Mesodermal cell (in vitro differentiated cells): ENCODE measurements at regions not wholly inside any gene's neighbourhood (a gene's known extent, or its start where the extent isn't known, plus 50 kb on each side); places are given as distances from the start of the nearest gene placed in this dataset.
A peak's percentile ranks its signal among the peaks of the same experiment; 100 is the strongest.
"Not testable (repeated sequence)": the region's sequence is repeated elsewhere in the genome, so short reads cannot be mapped to it uniquely, and the experiment has no call there.

ENCODE experiments used
- H3K27ac ChIP-seq: 2 replicates; pipeline ENCODE4 v1.7.0; 2013; ENCODE audit warnings: mild to moderate bottlenecking, low read depth, low read length, moderate library complexity; ENCODE audit not compliant: severe bottlenecking
- H3K36me3 ChIP-seq: 2 replicates; pipeline ENCODE4 v1.7.1; 2013; ENCODE audit warnings: mild to moderate bottlenecking, low read length, moderate library complexity; ENCODE audit not compliant: control insufficient read depth, insufficient read depth
- H3K4me1 ChIP-seq: one replicate; pipeline ENCODE4 v1.7.1; 2013; ENCODE audit warnings: mild to moderate bottlenecking, low read length; ENCODE audit not compliant: insufficient read depth, control insufficient read depth, poor library complexity, severe bottlenecking
- H3K4me3 ChIP-seq: 2 replicates; pipeline ENCODE4 v1.7.0; 2013; ENCODE audit warnings: low read length, control low read depth, mild to moderate bottlenecking; ENCODE audit not compliant: insufficient read depth, poor library complexity, severe bottlenecking; ENCODE audit errors: extremely low read depth
- H3K9me3 ChIP-seq: 2 replicates; pipeline ENCODE4 v1.7.1; 2013; ENCODE audit warnings: mild to moderate bottlenecking, low read length, moderate library complexity; ENCODE audit not compliant: control insufficient read depth
- WGBS, 2 experiments: methylation state at CpG; one replicate each; pipeline ENCODE4 v1.1.5; 2013; ENCODE audit warnings: missing lambda C conversion rate in 2 of 2; ENCODE audit not compliant: insufficient coverage in 2 of 2; 5-methylcytosine and 5-hydroxymethylcytosine counted together

DNA sequence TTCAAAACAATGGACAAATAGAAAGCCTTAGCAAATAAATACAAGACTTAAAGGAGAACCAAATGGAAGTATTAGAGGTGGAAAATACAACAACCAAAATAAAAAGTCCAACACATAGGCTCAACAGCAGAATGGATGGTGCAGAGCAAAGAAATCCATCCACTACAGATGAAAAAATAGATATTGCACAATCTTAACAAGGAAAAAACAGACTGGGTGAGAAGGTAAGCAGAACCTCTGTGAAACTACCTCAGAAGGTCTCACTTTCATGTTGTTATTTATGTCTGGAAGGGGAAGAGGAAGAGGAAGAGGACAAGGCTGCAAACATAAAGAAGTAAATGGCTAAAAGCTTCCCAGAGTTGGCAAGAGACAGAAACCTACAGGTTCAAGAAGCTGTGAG is 158.7 kb upstream of the NBPF11 start:
- H3K36me3 ChIP-seq = no peaks in the 10 kb centered on the region
- H3K4me1 ChIP-seq = no peaks in the 10 kb centered on the region
- H3K4me3 ChIP-seq = no peak overlapping the region
- H3K27ac ChIP-seq = no peak overlapping the region
- H3K9me3 ChIP-seq = peaks cover 3% of the 10 kb centered on the region

- WGBS, 2 experiments = 2 to 3% methylated on average over 36 to 37 of the region's 37 CpGs
- H3K4me1 ChIP-seq = no peaks in the 10 kb centered on the region
- no peaks in the 10 kb centered on the region for H3K36me3 ChIP-seq
- no peak overlapping the region for H3K27ac ChIP-seq
- H3K4me3 ChIP-seq = peak overlapping the region; percentile 36
- peaks cover 3% of the 10 kb centered on the region for H3K9me3 ChIP-seq
Observed at GRCh38 chr1:148309940-148310500, 157.9 kb upstream of the NBPF11 start.

GRCh38 chr1:148308832-148309458 is 156.9 kb upstream of the NBPF11 start:
- Histone ChIP-seq H3K4me3 (peak overlapping the region; percentile 36), H3K36me3 (no peaks in the 10 kb centered on the region), H3K9me3 (peaks cover 2% of the 10 kb centered on the region), H3K4me1 (peaks cover 4% of the 10 kb centered on the region), H3K27ac (no peak overlapping the region)
- 6 to 8% methylated on average over 9 of the region's 14 CpGs for WGBS, 2 experiments

GRCh38 chr1:148307583-148308185 is 155.6 kb upstream of the NBPF11 start:
- H3K4me1 ChIP-seq = peaks cover 4% of the 10 kb centered on the region
- H3K9me3 ChIP-seq = no peaks in the 10 kb centered on the region
- no peaks in the 10 kb centered on the region for H3K36me3 ChIP-seq
- H3K27ac ChIP-seq = no peak overlapping the region
- H3K4me3 ChIP-seq = no peak overlapping the region
- 86 to 94% methylated on average over 10 to 12 of the region's 12 CpGs for WGBS, 2 experiments

DNA sequence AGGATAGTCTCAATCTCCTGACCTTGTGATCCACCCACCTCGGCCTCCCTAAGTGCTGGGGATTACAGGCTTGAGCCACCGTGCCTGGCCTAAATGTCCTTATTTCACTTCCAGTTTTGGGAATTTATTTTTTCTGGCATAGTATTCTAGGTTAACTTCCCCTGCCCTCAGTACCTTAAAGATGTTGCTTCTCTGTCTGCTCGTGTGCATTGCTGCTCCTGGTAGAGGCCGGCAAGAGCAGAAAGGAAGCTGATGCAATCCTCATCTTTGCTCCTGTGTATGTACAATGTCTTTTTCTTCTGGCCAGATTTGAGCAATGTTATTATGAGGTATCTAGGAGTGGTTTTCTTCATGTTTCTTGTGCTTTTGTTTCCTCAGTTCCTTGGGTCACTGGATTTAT is 152.9 kb upstream of the NBPF11 start:
- WGBS, 2 experiments = 100% methylated on average over 1 of the region's 4 CpGs
- not testable (repeated sequence) for H3K4me1 ChIP-seq, H3K36me3 ChIP-seq, H3K27ac ChIP-seq, H3K9me3 ChIP-seq, H3K4me3 ChIP-seq

GRCh38 chr1:148302586-148303364 is 150.7 kb upstream of the NBPF11 start:
- not testable (repeated sequence) for H3K9me3 ChIP-seq, H3K4me1 ChIP-seq, H3K36me3 ChIP-seq, H3K27ac ChIP-seq
- peak overlapping the region; percentile 41 for H3K4me3 ChIP-seq
- no CpG with 5 or more reads among the region's 52 CpGs for WGBS, 2 experiments

DNA sequence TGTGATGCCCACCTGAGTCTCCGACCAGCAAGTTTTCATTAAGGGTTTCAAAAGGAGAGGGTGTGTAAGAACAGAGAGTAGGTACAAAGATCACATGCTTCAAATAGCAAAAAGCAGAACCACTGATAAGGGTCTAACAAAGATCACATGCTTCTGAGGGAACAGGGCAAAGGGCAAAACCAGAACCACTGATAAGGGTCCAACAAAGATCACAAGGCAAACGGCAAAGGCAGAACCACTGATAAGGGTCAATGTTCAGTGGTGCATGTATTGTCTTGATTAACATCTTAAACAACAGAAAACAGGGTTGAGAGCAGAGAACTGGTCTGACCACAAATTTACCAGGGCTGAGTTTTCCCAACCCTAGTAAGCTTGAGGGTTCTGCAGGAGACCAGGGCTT is 145.8 kb upstream of the NBPF11 start:
- WGBS, 2 experiments = 100% methylated on average over 1 of the region's 2 CpGs
- H3K36me3 ChIP-seq, H3K4me1 ChIP-seq, H3K4me3 ChIP-seq, H3K27ac ChIP-seq: not testable (repeated sequence)
- H3K9me3 ChIP-seq = peaks cover 10% of the 10 kb centered on the region

GRCh38 chr1:148296511-148296910 is 144.4 kb upstream of the NBPF11 start:
- Histone ChIP-seq H3K27ac (no peak overlapping the region), H3K9me3 (peaks cover 10% of the 10 kb centered on the region)
- 92% methylated on average over 2 of the region's 3 CpGs; no CpG with 5 or more reads in 1 of the 2 experiments for WGBS, 2 experiments

GRCh38 chr1:148294116-148294807 is 142.2 kb upstream of the NBPF11 start:
- Histone ChIP-seq H3K27ac (no peak overlapping the region), H3K4me1 (no peaks in the 10 kb centered on the region), H3K36me3 (no peaks in the 10 kb centered on the region), H3K9me3 (peaks cover 10% of the 10 kb centered on the region), H3K4me3 (no peak overlapping the region)
- WGBS, 2 experiments = 100% methylated on average over 1 of the region's 5 CpGs; no CpG with 5 or more reads in 1 of the 2 experiments

More at GRCh38 chr1:148296511-148296910, 144.4 kb upstream of the NBPF11 start:
- H3K36me3 ChIP-seq = no peaks in the 10 kb centered on the region
- no peaks in the 10 kb centered on the region for H3K4me1 ChIP-seq
- H3K4me3 ChIP-seq = no peak overlapping the region

GRCh38 chr1:148293651-148294050 is 141.6 kb upstream of the NBPF11 start:
- 91% methylated on average over 4 of the region's 6 CpGs; no CpG with 5 or more reads in 1 of the 2 experiments for WGBS, 2 experiments
- peaks cover 10% of the 10 kb centered on the region for H3K9me3 ChIP-seq
- H3K36me3 ChIP-seq = no peaks in the 10 kb centered on the region
- no peaks in the 10 kb centered on the region for H3K4me1 ChIP-seq
- no peak overlapping the region for H3K27ac ChIP-seq
- no peak overlapping the region for H3K4me3 ChIP-seq
